Neural progenitor cell (in vitro differentiated cells): ENCODE measurements at regions not wholly inside any gene's neighbourhood (a gene's known extent, or its start where the extent isn't known, plus 50 kb on each side); places are given as distances from the start of the nearest gene placed in this dataset.

ENCODE experiments used
- DNase-seq: peaks from one replicate; pipeline ENCODE4 v3.0.0-alpha.2; 2016; ENCODE audit warnings: low spot score
- H2AFZ ChIP-seq: fragments of 200-600 bp; sonication (generic); replicated peaks from 2 replicates; pipeline ENCODE4 v1.6.1; 2016; ENCODE audit warnings: antibody characterized with exemption
- H3F3A ChIP-seq: fragments of 200-600 bp; sonication (generic); 2 replicates; pipeline ENCODE4 v1.6.1; 2016; ENCODE audit warnings: antibody characterized with exemption, low read depth
- H3K27ac ChIP-seq: fragments of 200-600 bp; sonication (generic); 2 replicates; pipeline ENCODE4 v1.5.1; 2016; ENCODE audit warnings: mild to moderate bottlenecking
- H3K27me3 ChIP-seq: fragments of 200-600 bp; sonication (generic); 2 replicates; pipeline ENCODE4 v1.6.1; 2016; ENCODE audit warnings: mild to moderate bottlenecking, moderate library complexity
- H3K36me3 ChIP-seq: fragments of 200-600 bp; sonication (generic); 2 replicates; pipeline ENCODE4 v1.5.1; 2016
- H3K4me1 ChIP-seq: fragments of 200-600 bp; sonication (generic); 2 replicates; pipeline ENCODE4 v1.6.1; 2016; ENCODE audit warnings: mixed run types
- H3K4me2 ChIP-seq: fragments of 200-600 bp; sonication (generic); 2 replicates; pipeline ENCODE4 v1.6.1; 2016
- H3K4me3 ChIP-seq: fragments of 200-600 bp; sonication (generic); 2 replicates; pipeline ENCODE4 v1.5.1; 2016
- H3K79me2 ChIP-seq: fragments of 200-600 bp; sonication (generic); 2 replicates; pipeline ENCODE4 v1.6.1; 2016; ENCODE audit warnings: low read depth
- H3K9ac ChIP-seq: fragments of 200-600 bp; sonication (generic); 2 replicates; pipeline ENCODE4 v1.6.1; 2016
- H3K9me3 ChIP-seq: fragments of 200-600 bp; sonication (generic); 2 replicates; pipeline ENCODE4 v1.5.1; 2016; ENCODE audit warnings: low read depth
- H4K20me1 ChIP-seq: fragments of 200-600 bp; sonication (generic); 2 replicates; pipeline ENCODE4 v1.6.1; 2016; ENCODE audit warnings: low read depth
- H3K27ac Mint-ChIP-seq: 3 replicates; pipeline ENCODE4 v1.8.0; 2021; ENCODE audit warnings: mixed read lengths
- H3K27me3 Mint-ChIP-seq: 2 replicates; pipeline ENCODE4 v1.8.0; 2022; ENCODE audit warnings: low read depth, mild to moderate bottlenecking, inconsistent platforms, moderate library complexity, mixed read lengths; ENCODE audit not compliant: insufficient read depth
- H3K36me3 Mint-ChIP-seq: 3 replicates; pipeline ENCODE4 v1.8.0; 2021; ENCODE audit warnings: mixed read lengths
- H3K4me1 Mint-ChIP-seq: 3 replicates; pipeline ENCODE4 v1.8.0; 2021; ENCODE audit warnings: mixed read lengths
- H3K4me3 Mint-ChIP-seq: 3 replicates; pipeline ENCODE4 v1.8.0; 2021; ENCODE audit warnings: mild to moderate bottlenecking, moderate library complexity, mixed read lengths
- H3K9me3 Mint-ChIP-seq: 3 replicates; pipeline ENCODE4 v1.8.0; 2020; ENCODE audit warnings: mixed read lengths
- EZH2 ChIP-seq: fragments of 200-600 bp; sonication (generic); IDR thresholded peaks from 2 replicates; pipeline ENCODE4 v1.6.1; 2017; ENCODE audit warnings: antibody characterized with exemption, mild to moderate bottlenecking, moderate library complexity
- EZH2phosphoT487 ChIP-seq: fragments of 200-600 bp; sonication (generic); IDR thresholded peaks from 2 replicates; pipeline ENCODE4 v1.6.1; 2017; ENCODE audit warnings: antibody characterized with exemption
- TF ChIP-seq, protein P1 (sequence below): fragments of 200-600 bp; sonication (generic); IDR thresholded peaks from 2 replicates; pipeline ENCODE4 v1.5.1; 2017; ENCODE audit warnings: antibody characterized with exemption, mild to moderate bottlenecking

DNA sequence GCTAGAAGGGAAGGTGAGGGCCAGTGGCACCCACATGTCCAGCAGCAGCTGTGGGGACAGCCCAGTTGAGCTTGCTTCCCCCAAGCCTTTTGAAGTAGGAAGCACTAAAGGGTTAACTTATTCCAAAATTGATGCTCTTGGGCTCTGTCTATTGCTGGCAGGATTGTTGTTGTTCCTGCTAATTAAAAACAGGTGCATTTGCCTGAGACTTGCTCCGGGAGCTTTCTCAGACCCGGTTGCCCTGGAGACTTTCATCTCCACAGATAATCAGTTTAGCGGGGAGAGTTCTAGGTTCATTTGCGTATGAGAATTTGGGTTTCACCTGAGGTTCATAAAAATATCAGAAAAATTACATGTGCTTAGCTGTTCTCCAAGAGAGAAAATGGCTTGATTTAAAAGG lies 277.3 kb downstream of the LRATD1 start:
- no peaks in the 10 kb centered on the region for H3K36me3 ChIP-seq
- no peak overlapping the region for H3K4me2 ChIP-seq
- no peaks in the 10 kb centered on the region for H3K27me3 ChIP-seq
- H3K79me2 ChIP-seq = no peaks in the 10 kb centered on the region
- Mint-ChIP-seq H3K9me3 (no peaks in the 10 kb centered on the region), H3K27me3 (no peaks in the 10 kb centered on the region), H3K27ac (no peak overlapping the region), H3K4me1 (peaks cover 32% of the 10 kb centered on the region), H3K36me3 (no peaks in the 10 kb centered on the region), H3K4me3 (no peak overlapping the region)
- H3K9me3 ChIP-seq = no peaks in the 10 kb centered on the region
- H4K20me1 ChIP-seq = no peaks in the 10 kb centered on the region
- DNase-seq = no peak
- TF ChIP-seq, protein P1, sequence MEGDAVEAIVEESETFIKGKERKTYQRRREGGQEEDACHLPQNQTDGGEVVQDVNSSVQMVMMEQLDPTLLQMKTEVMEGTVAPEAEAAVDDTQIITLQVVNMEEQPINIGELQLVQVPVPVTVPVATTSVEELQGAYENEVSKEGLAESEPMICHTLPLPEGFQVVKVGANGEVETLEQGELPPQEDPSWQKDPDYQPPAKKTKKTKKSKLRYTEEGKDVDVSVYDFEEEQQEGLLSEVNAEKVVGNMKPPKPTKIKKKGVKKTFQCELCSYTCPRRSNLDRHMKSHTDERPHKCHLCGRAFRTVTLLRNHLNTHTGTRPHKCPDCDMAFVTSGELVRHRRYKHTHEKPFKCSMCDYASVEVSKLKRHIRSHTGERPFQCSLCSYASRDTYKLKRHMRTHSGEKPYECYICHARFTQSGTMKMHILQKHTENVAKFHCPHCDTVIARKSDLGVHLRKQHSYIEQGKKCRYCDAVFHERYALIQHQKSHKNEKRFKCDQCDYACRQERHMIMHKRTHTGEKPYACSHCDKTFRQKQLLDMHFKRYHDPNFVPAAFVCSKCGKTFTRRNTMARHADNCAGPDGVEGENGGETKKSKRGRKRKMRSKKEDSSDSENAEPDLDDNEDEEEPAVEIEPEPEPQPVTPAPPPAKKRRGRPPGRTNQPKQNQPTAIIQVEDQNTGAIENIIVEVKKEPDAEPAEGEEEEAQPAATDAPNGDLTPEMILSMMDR = no peak
- TF ChIP-seq EZH2 (no peak), EZH2phosphoT487 (no peak)
- H2AFZ ChIP-seq = no peak overlapping the region
- peaks cover 16% of the 10 kb centered on the region for H3K4me1 ChIP-seq
- H3K27ac ChIP-seq = no peak overlapping the region
- no peak overlapping the region for H3K9ac ChIP-seq
- H3K4me3 ChIP-seq = no peak overlapping the region
- H3F3A ChIP-seq = no peaks in the 10 kb centered on the region

DNA sequence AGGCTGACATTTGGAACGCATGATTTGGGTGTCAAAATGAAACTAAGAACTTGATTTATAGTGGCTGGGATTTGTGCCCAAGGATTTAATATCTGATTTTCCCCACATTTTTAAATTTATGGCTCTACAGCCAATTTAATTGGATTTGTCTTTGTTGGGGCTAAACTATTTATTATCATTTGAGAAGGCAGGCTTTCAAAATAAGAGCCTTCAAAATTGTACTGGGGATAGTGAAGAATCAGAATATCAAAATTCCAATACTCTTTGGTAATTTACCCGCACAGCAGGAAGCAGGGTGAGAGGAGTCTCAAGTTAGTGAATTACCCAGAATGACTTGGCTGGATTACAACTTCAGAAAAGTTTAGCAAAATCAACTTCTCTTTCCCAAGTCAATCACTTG lies 278.1 kb downstream of the LRATD1 start:
- Histone ChIP-seq H3K9ac (no peak overlapping the region), H3K27ac (no peak overlapping the region), H4K20me1 (no peaks in the 10 kb centered on the region), H3K4me2 (no peak overlapping the region), H3K79me2 (no peaks in the 10 kb centered on the region), H3F3A (no peaks in the 10 kb centered on the region), H3K9me3 (no peaks in the 10 kb centered on the region), H2AFZ (no peak overlapping the region), H3K36me3 (no peaks in the 10 kb centered on the region), H3K4me3 (no peak overlapping the region), H3K4me1 (peaks cover 11% of the 10 kb centered on the region), H3K27me3 (no peaks in the 10 kb centered on the region)
- Mint-ChIP-seq H3K4me3 (no peak overlapping the region), H3K27me3 (no peaks in the 10 kb centered on the region), H3K36me3 (no peaks in the 10 kb centered on the region), H3K27ac (no peak overlapping the region), H3K9me3 (no peaks in the 10 kb centered on the region), H3K4me1 (peaks cover 30% of the 10 kb centered on the region)
- DNase-seq = no peak
- TF ChIP-seq EZH2phosphoT487 (no peak), EZH2 (no peak)
- TF ChIP-seq, protein P1 = no peak

DNA sequence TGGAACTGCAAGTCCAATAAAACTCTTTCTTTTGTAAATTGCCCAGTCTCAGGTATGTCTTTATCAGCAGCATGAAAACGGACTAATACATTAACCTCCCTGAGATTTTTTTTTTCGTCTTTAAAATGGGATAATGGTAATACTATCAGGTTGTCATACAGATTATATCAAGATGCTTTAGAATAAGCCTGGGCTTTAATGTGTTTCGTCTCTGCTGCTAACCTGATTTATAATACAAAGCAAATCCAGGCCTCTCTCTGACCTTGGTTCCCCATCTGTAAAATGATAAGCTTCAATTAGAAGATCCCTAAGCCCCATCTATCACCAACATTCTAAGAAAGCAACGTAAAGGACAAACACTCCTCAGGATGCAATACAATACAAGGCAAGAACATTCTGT lies 283.5 kb downstream of the LRATD1 start:
- H3F3A ChIP-seq = no peaks in the 10 kb centered on the region
- no peak overlapping the region for H3K4me3 Mint-ChIP-seq
- H3K27me3 ChIP-seq = no peaks in the 10 kb centered on the region
- no peaks in the 10 kb centered on the region for H4K20me1 ChIP-seq
- H3K9me3 Mint-ChIP-seq = no peaks in the 10 kb centered on the region
- H3K4me3 ChIP-seq = no peak overlapping the region
- H3K9me3 ChIP-seq = no peaks in the 10 kb centered on the region
- no peak overlapping the region for H3K27ac Mint-ChIP-seq
- no peaks in the 10 kb centered on the region for H3K27me3 Mint-ChIP-seq
- H2AFZ ChIP-seq = no peak overlapping the region
- H3K27ac ChIP-seq = no peak overlapping the region
- peaks cover 12% of the 10 kb centered on the region for H3K4me1 Mint-ChIP-seq
- no peaks in the 10 kb centered on the region for H3K79me2 ChIP-seq
- TF ChIP-seq EZH2phosphoT487 (no peak), EZH2 (no peak)
- TF ChIP-seq, protein P1 = no peak
- no peak for DNase-seq
- no peak overlapping the region for H3K9ac ChIP-seq
- H3K4me2 ChIP-seq = no peak overlapping the region
- no peaks in the 10 kb centered on the region for H3K36me3 ChIP-seq
- no peaks in the 10 kb centered on the region for H3K4me1 ChIP-seq
- H3K36me3 Mint-ChIP-seq = no peaks in the 10 kb centered on the region
